GM10266 (cell line): ENCODE measurements at regions not wholly inside any gene's neighbourhood (a gene's known extent, or its start where the extent isn't known, plus 50 kb on each side); places are given as distances from the start of the nearest gene placed in this dataset.
"Not testable (repeated sequence)": the region's sequence is repeated elsewhere in the genome, so short reads cannot be mapped to it uniquely, and the experiment has no call there.

Experiments used
- DNase-seq: peaks from one replicate; pipeline ENCODE4 v3.0.0; 2012; ENCODE audit errors: extremely low spot score
- CTCF ChIP-seq: IDR thresholded peaks from 2 replicates; pipeline ENCODE4 v1.5.1; 2012; ENCODE audit warnings: mild to moderate bottlenecking, low read depth; ENCODE audit not compliant: control insufficient read depth, insufficient read depth; ENCODE audit errors: missing control alignments

GRCh38 chr6:8858854-8859331 lies 423.5 kb upstream of the SLC35B3 start:
- DNase-seq, result no peak
- TF ChIP-seq CTCF, result no peak

GRCh38 chr6:8857160-8857559 lies 421.8 kb upstream of the SLC35B3 start:
- no peak for TF ChIP-seq CTCF
- DNase-seq, result no peak

GRCh38 chr6:8855411-8855810 lies 420.1 kb upstream of the SLC35B3 start:
- no peak for TF ChIP-seq CTCF
- no peak for DNase-seq

GRCh38 chr6:8852332-8852731 lies 417.0 kb upstream of the SLC35B3 start:
- TF ChIP-seq CTCF, result no peak
- no peak for DNase-seq

- DNase-seq, result not testable (repeated sequence)
These were observed 411.3 kb upstream of the SLC35B3 start for GRCh38 chr6:8846680-8847079.

GRCh38 chr6:8845690-8846089 lies 410.3 kb upstream of the SLC35B3 start:
- no peak for TF ChIP-seq CTCF

GRCh38 chr6:8844968-8845367 lies 409.6 kb upstream of the SLC35B3 start:
- no peak for TF ChIP-seq CTCF
- no peak for DNase-seq

More at GRCh38 chr6:8845690-8846089, 410.3 kb upstream of the SLC35B3 start:
- no peak for DNase-seq

- no peak for DNase-seq
- no peak for TF ChIP-seq CTCF
These were observed 404.3 kb upstream of the SLC35B3 start for GRCh38 chr6:8839626-8840025.
